ENCODE measurements at regions not wholly inside any gene's neighbourhood (a gene's known extent, or its start where the extent isn't known, plus 50 kb on each side); places are given as distances from the start of the nearest gene placed in this dataset.
"Not testable (repeated sequence)": the region's sequence is repeated elsewhere in the genome, so short reads cannot be mapped to it uniquely, and the experiment has no call there.

- not testable (repeated sequence) for TF ChIP-seq CTCF (conservative IDR thresholded peaks at IDR 0.05; ENCODE audit: low read depth, low read length); EZH2 (IDR thresholded peaks at IDR 0.05; ENCODE audit: low read length, unreplicated experiment); EZH2phosphoT487 (IDR thresholded peaks at IDR 0.05; ENCODE audit: borderline replicate concordance, low read length)
These were observed 179.2 kb upstream of the PLGLB2 start for GRCh38 chr2:87568554-87569278.

Data from PC-3 (cell line).